Peyer's patch (tissue), 4 donors: ENCODE measurements at regions not wholly inside any gene's neighbourhood (a gene's known extent, or its start where the extent isn't known, plus 50 kb on each side); places are given as distances from the start of the nearest gene placed in this dataset.

ENCODE experiments used
- POLR2A ChIP-seq, 2 donors: fragments of 450-650 bp; IDR thresholded peaks; one replicate each; pipeline ENCODE4 v1.5.1; 2017; ENCODE audit warnings: antibody characterized with exemption in 2 of 2, mild to moderate bottlenecking in 2 of 2, moderate library complexity in 2 of 2
- TF ChIP-seq, protein P1 (sequence below), 6 experiments: fragments of 450-650 bp in 4 of 6; fragments of 200-600 bp in 2 of 6; sonication (generic) in 1 of 6; IDR thresholded peaks; one replicate each; pipeline ENCODE4 v1.5.1; 2017 to 2019; ENCODE audit warnings: antibody characterized with exemption in 6 of 6, mild to moderate bottlenecking in 3 of 6, moderate library complexity in 1 of 6

DNA sequence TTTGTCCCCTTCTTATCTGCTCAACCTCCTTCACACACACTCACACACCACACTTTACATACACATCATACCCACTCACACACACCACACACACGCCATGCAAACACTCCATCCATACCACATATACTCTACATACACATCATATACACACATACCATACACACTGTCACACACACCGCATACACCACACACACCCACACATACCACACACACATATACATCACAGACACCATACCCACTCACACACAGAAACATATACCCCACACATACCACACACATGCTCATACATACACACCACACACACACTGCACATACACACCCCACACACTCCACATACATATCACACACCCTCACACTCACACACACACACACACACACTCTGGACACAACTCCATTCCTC lies 54.3 kb upstream of the ACP3 start:
- TF ChIP-seq, protein P1, sequence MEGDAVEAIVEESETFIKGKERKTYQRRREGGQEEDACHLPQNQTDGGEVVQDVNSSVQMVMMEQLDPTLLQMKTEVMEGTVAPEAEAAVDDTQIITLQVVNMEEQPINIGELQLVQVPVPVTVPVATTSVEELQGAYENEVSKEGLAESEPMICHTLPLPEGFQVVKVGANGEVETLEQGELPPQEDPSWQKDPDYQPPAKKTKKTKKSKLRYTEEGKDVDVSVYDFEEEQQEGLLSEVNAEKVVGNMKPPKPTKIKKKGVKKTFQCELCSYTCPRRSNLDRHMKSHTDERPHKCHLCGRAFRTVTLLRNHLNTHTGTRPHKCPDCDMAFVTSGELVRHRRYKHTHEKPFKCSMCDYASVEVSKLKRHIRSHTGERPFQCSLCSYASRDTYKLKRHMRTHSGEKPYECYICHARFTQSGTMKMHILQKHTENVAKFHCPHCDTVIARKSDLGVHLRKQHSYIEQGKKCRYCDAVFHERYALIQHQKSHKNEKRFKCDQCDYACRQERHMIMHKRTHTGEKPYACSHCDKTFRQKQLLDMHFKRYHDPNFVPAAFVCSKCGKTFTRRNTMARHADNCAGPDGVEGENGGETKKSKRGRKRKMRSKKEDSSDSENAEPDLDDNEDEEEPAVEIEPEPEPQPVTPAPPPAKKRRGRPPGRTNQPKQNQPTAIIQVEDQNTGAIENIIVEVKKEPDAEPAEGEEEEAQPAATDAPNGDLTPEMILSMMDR (IDR thresholded peaks at IDR 0.05): no peak
- TF ChIP-seq POLR2A (IDR thresholded peaks at IDR 0.05): no peak
